IPS-18c (cell line): ENCODE measurements at regions not wholly inside any gene's neighbourhood (a gene's known extent, or its start where the extent isn't known, plus 50 kb on each side); places are given as distances from the start of the nearest gene placed in this dataset.

Source experiments
- H3K4me3 ChIP-seq: 2 replicates; pipeline ENCODE4 v1.7.0; 2013; ENCODE audit warnings: low read depth, mild to moderate bottlenecking, low read length, moderate library complexity; ENCODE audit not compliant: insufficient read depth
- H3K9me3 ChIP-seq: one replicate; pipeline ENCODE4 v1.6.1; 2013; ENCODE audit warnings: mild to moderate bottlenecking, low read length, moderate library complexity; ENCODE audit not compliant: control insufficient read depth, insufficient read depth

DNA sequence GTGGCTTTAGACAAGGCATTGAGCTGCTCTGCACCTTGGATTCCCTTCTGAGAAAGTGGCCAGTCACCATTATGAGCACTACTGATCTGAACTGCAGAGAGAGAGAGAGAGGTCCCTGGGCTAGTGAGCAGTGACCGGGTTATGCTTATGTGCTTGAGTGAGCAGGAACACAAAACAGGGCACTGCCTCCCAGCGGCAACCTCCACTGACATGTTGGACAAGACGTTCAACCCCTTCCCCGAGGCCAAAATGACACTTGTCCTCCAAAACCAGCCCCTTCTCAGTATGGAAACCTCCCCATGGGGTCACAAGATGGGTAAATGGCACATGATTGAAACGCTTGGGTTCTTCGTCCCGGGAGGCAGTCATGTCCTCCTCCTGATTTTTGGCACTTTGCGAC is 339.4 kb upstream of the ZMIZ1 start:
- Histone ChIP-seq H3K4me3 (no peak overlapping the region), H3K9me3 (no peaks in the 10 kb centered on the region)

DNA sequence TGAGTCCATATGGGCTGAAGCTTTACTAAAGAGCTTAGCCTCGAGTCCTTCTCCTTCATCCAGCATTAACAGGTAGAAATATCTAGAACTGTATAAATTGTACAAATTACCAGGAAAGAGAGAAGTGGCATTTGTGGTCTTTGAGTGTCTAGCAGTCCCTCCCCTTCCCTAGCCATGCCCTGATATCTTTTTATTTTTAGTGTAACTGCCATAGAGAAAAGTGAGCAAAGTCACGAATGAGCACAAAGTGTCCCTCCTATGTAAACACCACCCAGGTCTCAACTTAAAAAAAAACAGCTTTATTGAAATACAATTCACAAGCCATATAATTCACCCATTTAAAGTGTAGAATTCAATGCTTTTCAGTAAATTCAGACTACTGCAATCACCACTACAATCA is 339.0 kb upstream of the ZMIZ1 start:
- H3K4me3 ChIP-seq: no peak overlapping the region
- H3K9me3 ChIP-seq: no peaks in the 10 kb centered on the region

DNA sequence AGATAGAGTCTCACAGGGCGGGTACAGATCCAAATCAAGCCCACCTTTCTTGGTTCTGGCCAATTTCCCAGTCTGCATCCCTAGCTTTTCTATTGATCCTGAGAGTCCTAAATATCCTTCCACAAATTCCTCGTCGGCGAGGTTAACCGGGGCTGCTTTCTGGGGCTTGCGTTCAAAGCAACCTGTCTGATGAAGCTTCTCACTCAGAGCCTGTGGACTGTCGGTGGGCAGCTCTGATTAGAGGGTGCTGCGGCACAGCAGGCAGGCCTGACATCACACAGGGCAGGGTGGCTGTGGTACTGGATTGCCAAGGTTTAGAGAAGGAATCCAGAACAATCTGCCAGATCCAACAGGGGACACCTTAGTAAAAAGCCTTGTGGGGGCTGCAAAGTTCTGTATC is 338.0 kb upstream of the ZMIZ1 start:
- no peak overlapping the region for H3K4me3 ChIP-seq
- no peaks in the 10 kb centered on the region for H3K9me3 ChIP-seq

DNA sequence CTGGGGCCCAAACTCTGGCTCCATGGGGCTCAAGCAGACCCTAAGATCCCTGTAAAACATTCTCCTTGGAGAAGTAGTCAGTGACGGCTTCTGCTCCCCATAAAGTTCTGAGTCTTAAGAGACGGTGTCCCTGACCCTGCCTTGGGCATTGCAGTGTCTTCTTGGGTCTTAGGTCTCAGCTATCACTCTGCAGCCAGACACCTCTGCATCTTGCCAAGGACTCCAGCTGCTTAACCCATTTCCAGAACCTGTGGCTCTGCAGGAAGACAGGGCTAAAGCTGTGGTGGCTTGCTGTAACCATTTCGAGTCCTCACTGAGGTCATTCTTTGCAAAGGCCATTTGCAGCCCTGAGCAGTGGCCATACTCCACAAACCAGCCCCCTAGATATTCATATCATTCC is 337.1 kb upstream of the ZMIZ1 start:
- no peak overlapping the region for H3K4me3 ChIP-seq
- no peaks in the 10 kb centered on the region for H3K9me3 ChIP-seq

DNA sequence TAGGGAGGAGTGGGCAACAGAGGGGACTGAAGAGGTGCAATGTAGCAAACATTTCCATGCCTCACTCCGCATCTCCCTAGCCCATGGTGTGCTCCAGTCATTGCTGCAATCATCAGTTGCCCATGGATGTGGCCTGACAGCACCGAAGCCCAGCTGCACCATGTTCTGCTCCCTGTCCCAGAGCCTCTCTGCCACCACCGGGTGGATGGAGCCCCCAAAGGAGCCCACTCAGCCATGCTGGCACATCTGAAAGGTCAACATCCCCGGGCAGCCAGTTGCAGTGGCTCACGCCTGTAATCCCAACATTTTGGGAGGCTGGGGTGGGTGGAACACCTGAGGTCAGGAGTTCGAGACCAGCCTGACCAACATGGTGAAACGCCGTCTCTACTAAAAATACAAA is 336.4 kb upstream of the ZMIZ1 start:
- Histone ChIP-seq H3K4me3 (no peak overlapping the region), H3K9me3 (no peaks in the 10 kb centered on the region)

DNA sequence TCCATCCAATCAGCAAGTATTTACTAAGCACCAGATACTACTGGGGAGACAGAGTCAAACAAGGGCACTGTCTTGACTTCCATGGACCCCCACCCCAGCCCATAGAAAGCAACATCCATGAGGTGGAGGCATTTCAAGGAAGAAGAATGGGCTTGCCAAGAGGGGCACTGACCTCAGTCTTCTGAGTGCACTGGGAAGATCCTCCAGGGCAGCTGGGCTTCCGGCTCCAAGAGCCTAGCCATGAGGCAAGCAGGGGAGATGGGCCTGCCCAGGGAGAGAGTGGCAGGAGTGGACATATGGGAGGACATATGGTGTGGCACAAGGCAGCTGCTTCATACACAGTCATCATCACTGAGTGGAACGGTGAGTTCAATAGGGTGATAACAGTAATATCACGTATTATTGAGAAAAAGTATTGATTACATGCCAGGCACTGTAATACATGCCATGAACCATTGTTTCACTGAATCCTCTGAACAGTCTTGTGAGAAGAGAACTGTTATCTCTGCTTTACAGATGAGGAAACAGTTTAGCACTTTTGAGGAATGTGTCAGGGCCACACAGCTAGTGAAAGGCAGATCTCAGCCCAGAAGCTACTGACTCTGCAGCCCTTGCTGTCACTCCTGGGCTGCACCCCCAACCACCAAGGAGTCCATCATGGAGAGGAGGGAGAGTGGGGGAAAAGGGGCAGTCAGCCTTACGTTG is 331.7 kb upstream of the ZMIZ1 start:
- peaks cover 2% of the 10 kb centered on the region for H3K9me3 ChIP-seq
- no peak overlapping the region for H3K4me3 ChIP-seq

DNA sequence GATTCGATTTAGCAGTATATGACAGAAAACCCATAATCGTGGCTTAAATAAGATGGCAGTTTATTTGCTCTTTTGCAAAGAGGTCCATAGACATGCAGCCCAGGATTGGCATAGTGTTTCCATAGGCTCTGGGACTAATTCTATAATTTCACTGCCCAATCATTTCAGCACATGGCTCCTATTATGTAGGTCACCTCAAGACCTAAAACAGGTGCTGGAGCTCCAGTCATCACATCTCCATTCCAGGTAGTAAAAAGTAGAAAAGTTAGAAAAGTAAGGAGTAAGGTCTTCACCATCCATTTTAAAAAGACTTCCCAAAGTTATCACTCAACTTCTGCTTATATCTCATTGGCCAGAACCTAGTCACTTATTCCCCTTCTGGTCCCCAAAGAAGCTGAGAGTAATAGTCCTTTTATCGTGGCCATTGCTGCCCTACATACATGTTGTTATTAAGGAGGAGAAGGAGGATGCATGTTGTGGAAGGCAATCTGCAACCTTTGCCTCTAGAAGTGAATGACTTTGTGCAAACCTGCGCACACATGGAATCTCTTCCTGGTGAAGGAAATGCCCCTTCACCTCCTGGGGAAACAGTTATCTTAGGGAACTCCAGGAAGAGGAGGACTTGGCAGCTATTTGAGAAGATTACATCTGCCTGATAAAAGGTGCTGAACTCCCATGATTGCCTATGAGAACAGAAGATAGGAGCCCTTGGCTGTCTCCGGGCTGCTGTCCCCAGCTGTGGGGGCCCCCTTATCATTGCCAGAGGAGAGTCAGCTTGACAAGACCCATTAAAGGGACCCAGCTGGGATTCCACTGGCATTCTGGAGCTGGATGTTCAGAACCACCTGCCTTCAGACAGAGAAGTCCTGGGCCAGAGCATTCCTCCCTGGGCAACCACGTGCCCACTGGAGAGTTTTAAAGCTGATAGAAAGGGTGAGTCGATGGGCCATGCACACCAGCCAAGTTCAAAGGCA is 330.6 kb upstream of the ZMIZ1 start:
- H3K4me3 ChIP-seq: no peak overlapping the region
- H3K9me3 ChIP-seq: peaks cover 2% of the 10 kb centered on the region

DNA sequence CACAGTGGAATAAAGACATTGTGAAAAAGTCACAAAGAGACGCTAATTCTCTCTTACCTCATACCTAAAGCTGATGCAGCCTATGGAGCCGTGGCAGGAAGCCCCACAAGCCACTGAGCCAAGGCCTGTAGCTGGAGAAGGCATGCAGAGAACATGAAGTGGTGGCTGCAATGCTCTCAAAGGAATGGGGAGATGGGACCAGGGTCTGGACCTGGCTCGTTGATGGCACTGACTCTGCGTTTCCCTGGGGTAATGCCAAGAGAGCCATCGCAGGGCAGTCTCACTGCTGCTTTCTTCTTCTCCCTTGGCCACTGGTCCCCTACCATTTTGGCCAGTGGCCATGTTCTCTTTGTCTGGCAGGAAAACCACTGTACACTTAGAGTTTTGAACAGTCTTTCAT is 329.9 kb upstream of the ZMIZ1 start:
- H3K9me3 ChIP-seq: peaks cover 2% of the 10 kb centered on the region
- H3K4me3 ChIP-seq: no peak overlapping the region

DNA sequence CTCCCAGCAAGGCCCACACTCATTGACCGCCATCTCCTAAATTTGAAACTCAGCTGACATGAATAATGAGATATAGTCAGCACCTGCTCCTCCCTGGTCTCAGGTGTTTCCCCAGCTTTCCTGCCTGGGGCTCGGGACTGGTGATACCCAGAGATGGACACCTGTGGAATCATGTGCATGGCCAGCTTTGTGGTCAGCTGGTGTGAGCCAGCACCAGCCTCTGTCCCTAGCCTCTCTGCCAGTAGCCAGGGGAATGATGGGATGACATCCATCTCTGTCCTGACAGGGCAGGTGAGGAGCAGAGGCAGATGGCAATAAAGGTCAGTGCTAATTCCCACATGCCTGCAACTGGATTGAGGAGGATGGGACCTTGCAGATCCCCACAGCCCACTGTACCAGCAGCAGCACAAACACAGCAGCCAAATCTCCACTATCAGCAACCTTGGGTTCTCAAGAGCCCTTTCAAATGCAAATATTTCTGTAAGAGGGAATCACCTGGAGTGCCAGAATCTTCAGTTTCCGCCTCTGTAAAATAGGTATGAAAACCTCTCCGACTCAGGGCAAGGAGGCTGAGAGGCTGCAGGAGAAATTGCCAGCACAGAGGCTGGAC is 329.2 kb upstream of the ZMIZ1 start:
- no peak overlapping the region for H3K4me3 ChIP-seq
- H3K9me3 ChIP-seq: peaks cover 2% of the 10 kb centered on the region

DNA sequence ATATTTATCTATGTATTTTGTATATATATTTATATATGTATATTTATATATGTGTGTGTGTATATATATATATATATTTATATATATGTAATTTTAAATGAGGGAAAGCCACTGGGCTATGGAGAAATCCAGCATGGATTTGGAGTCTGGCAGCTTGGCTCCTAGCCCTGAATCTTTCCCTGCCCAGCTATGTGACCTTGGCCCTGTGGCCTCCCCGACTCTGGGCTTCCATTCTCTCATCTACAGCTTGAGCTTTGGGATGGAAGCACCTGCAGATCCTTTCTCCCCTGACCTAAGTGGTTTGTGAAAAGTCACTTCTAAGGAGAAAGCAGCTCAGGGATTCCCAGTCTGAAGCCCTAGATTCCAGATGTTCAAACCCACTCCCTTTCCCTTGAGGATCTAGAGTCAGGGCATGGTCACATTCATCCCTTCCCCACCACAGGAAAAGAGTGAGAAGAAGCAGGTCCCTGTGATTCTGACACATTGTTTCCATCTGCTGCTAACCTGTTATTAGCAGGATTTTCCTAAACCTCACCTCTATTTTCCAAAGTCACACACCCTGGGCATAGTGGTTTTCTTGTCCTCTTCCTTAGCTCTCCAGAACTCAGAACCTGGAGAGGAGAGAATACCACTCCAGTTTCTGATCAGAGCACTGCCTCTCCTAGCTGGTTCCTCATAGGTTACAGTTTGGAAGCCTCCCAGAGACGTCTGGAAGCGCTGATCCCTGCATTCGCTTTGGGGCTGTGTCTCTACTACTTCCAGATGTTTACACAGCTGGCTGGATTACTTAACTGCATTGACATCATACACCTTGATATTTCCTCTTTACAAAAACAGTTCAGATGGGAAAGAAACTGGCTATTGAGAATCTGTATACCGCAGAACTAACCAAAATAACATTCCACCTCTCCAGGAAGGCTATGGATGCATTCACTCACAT is 327.5 kb upstream of the ZMIZ1 start:
- H3K9me3 ChIP-seq: peaks cover 2% of the 10 kb centered on the region
- H3K4me3 ChIP-seq: no peak overlapping the region

DNA sequence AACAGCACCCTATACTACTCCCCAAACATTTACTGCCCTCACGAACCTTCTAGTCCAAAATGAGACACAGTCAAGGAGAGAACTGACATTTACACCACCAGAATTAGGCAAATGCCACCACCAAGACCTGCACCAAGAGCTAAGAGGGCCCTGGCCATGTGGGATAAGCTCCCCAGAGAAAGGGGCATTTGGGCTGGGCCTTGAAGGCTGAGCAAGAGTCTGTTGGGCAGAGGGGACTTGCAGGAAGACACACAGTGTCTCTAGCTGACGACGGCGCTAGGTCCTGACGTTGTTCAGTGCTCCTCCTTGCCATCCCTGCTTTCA is 326.4 kb upstream of the ZMIZ1 start:
- H3K4me3 ChIP-seq: no peak overlapping the region
- H3K9me3 ChIP-seq: peaks cover 2% of the 10 kb centered on the region

DNA sequence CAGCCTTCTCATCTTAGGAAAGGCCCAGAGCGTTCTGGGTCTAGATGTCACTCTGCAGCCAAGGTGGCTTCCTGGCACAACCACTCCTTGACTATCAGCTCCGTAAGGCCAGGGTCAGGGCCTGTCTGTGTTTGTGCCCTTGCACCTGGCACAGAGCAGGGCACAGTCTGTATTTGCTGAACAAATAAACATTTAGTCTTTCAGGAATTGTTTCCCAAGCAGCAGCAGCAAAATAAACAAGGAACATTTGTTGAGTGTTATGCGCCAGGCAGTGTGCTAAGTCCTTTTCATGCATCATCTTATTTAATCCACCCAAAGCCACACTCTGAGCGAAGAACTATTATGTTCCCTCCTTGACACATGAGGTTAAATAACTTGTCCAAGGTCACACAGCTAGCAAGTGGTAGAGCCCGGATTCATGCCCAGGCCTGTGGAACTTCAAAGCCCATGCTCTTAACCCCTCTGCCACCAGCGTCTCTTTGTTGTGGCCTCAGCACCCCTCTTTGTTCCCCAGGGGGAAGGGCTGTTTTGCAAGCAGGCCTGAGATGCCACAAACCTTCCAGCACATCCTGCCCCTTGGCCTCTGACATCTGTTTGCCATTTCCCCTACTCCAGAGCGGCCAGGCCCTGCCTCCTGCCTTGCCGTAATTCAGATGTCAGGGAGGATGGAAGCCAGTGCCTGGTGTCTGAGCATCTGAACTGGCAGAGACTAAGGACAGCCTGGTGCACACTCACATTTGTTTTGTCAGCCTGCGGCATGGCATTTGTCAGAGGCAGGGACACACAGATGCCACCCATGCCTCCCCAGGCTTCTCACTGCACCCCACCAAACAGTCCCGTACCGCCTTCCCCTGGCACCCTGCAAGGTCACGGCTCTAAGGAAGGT is 325.8 kb upstream of the ZMIZ1 start:
- no peaks in the 10 kb centered on the region for H3K9me3 ChIP-seq
- no peak overlapping the region for H3K4me3 ChIP-seq

DNA sequence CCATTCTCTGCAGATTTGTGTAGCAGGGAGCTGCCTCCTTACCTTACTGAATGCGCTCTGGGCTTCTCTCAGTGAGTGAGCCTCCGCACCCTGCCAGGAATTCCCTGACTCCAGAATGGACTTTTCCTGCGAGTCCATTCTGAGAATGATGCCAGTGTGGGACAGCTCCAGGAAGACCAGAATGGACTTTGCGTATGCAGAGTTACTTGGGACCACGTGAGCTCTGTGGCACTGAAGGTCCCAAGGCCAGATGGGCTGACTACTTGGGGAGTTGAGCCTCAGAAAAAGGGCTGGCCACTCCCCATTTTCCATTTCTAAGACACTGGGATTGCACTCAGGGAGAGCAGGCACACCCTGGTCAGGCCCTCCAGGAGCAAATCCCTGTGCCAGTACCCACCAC is 324.7 kb upstream of the ZMIZ1 start:
- Histone ChIP-seq H3K4me3 (no peak overlapping the region), H3K9me3 (no peaks in the 10 kb centered on the region)

DNA sequence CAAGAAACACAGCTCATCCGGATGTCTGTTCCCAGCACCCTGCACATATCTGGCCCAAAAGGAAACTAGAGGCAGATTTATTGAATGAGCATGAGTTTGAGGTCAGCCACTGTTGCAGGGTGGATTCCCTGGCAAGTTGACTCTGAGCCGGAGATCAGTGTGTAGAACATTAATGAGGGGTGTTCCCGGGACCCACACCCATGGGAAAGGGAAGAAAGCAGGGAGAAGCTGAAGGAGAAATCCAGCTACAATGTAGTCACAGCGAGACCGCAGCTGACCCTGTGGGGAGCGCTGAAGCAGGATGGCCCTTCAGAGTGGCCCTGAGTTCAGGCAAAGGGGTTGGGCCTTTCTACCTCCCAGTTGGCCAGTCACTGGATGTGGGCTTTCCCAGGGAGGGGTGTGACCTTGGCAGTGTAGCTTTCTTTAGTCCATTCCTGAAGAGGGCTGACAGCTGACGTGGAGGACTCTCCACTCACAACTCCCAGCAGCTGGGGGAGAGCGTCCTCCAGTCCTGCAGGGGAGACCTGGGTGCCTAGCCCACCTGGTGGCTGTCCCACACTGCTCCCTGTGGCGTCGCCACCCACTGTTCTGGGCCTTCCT is 324.2 kb upstream of the ZMIZ1 start:
- H3K4me3 ChIP-seq: no peak overlapping the region
- H3K9me3 ChIP-seq: no peaks in the 10 kb centered on the region

DNA sequence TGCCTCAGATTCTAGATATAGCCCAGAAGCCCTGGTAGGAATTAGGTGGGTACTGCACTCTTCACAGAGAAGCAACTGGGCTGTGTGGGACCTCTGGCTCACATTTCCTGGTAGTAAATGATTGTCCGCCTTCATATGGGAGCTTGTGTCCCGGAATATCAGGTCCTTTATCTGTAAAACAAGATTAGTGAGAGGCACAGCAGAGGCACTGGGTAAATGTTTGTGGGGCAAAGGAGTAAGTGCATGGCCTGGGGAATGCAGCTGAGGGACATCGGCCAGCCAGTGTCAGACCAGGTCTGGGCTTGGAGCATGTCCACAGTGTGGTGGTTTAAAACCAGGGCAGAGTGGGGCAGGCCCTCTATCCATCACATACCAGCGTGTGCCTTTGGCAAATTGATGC is 323.3 kb upstream of the ZMIZ1 start:
- Histone ChIP-seq H3K4me3 (no peak overlapping the region), H3K9me3 (peaks cover 2% of the 10 kb centered on the region)

DNA sequence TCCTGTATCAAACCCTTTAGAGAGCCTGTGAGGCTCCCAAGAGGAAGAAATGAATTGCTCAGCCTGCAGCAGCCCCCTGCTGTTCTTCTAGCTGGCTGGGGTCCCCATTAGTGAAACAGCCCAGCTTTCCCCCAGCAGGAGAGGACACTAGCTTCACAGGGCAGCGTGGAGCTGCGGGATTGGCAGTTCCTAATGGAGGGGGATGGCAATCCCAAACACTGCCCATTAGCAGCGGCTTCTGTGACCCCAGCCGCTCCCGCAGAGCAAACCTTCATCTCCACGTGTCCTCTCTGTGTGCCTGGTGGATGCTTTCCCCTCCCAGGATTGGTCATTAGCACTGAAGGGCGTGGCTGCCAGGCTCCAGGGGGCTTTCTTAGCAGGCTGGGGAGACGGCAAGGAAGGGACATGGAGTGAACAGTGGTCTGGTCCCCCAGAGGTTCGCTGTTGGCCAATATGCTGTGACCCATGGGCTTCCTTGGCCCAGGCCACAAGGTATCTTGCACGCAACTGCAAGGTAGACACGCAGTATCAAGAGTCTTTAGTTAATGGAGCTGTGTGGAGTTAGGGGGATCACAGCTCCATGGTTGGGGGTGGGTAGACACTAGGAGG is 322.5 kb upstream of the ZMIZ1 start:
- no peak overlapping the region for H3K4me3 ChIP-seq
- peaks cover 2% of the 10 kb centered on the region for H3K9me3 ChIP-seq
